B cell (primary cell): ENCODE measurements at regions not wholly inside any gene's neighbourhood (a gene's known extent, or its start where the extent isn't known, plus 50 kb on each side); places are given as distances from the start of the nearest gene placed in this dataset.
"Not testable (repeated sequence)": the region's sequence is repeated elsewhere in the genome, so short reads cannot be mapped to it uniquely, and the experiment has no call there.

Experiments
- ATAC-seq: fragments of 200-7000 bp; cut with Tn5 transposase; one replicate; pipeline ENCODE4 v1.10.0; 2021; ENCODE audit warnings: low read depth, mild to moderate bottlenecking, moderate number of reproducible peaks, moderate library complexity
- CTCF ChIA-PET: fragments of 350-600 bp; sonication (Branson Sonifier 250); formaldehyde crosslinking; loops from one replicate; lab custom pipeline; 2021; ENCODE audit warnings: antibody characterized with exemption, inconsistent platforms; lab: Charles Lee
- POLR2A ChIA-PET: fragments of 350-600 bp; sonication (Branson Sonifier 250); formaldehyde crosslinking; loops from one replicate; lab custom pipeline; 2021; ENCODE audit warnings: antibody characterized with exemption; lab: Charles Lee
- DNase-seq: peaks from one replicate; pipeline ENCODE4 v3.0.0; 2013
- H2AFZ ChIP-seq: 2 replicates; pipeline ENCODE4 v1.6.1; 2012; ENCODE audit warnings: mild to moderate bottlenecking, low read depth, low read length; ENCODE audit not compliant: insufficient read depth, poor library complexity, severe bottlenecking
- H3K27ac ChIP-seq, 2 donors: 1 replicate in 1 of 2; 2 replicates in 1 of 2; pipeline ENCODE4 v1.5.1; 2012 to 2013; ENCODE audit warnings: low read length in 2 of 2, mild to moderate bottlenecking in 2 of 2, moderate library complexity in 1 of 2
- H3K27me3 ChIP-seq, 4 experiments: fragments of 200-600 bp in 1 of 4; sonication (generic) in 1 of 4; replicated peaks in 1 of 4; 1 replicate in 2 of 4; 2 replicates in 2 of 4; pipeline versions ENCODE4 v1.6.1 to v1.7.0; 2013 to 2016; ENCODE audit warnings: low read length in 3 of 4, mild to moderate bottlenecking in 2 of 4, mixed read lengths in 1 of 4, moderate library complexity in 1 of 4; ENCODE audit not compliant: insufficient read depth in 4 of 4, control insufficient read depth in 3 of 4; ENCODE audit errors: control extremely low read depth in 1 of 4
- H3K36me3 ChIP-seq, 2 experiments: replicated peaks in 1 of 2; 1 replicate in 1 of 2; 2 replicates in 1 of 2; pipeline versions ENCODE4 v1.6.1 to v1.7.1; 2013; ENCODE audit warnings: low read length in 1 of 2; ENCODE audit not compliant: insufficient read depth in 2 of 2, control insufficient read depth in 1 of 2; ENCODE audit errors: control extremely low read depth in 1 of 2, extremely low read depth in 1 of 2
- H3K4me1 ChIP-seq, 2 donors: fragments of 200-600 bp in 1 of 2; sonication (generic) in 1 of 2; 1 replicate in 1 of 2; 2 replicates in 1 of 2; pipeline versions ENCODE4 v1.5.1 to v1.6.1; 2013 to 2017; ENCODE audit warnings: low read length in 2 of 2; ENCODE audit not compliant: control insufficient read depth in 2 of 2, insufficient read depth in 2 of 2
- H3K4me2 ChIP-seq: replicated peaks from 2 replicates; pipeline ENCODE3; 2012; ENCODE audit warnings: mild to moderate bottlenecking, low read depth, low read length; ENCODE audit not compliant: poor library complexity, severe bottlenecking
- H3K4me3 ChIP-seq, 5 experiments: fragments of 200-600 bp in 1 of 5; sonication (generic) in 1 of 5; 1 replicate in 3 of 5; 2 replicates in 2 of 5; pipeline versions ENCODE4 v1.5.1 to v1.7.0; 2011 to 2016; ENCODE audit warnings: low read length in 4 of 5, mild to moderate bottlenecking in 4 of 5, low read depth in 2 of 5, control low read depth in 1 of 5, moderate library complexity in 1 of 5; ENCODE audit not compliant: insufficient read depth in 1 of 5; ENCODE audit errors: control extremely low read depth in 1 of 5, extremely low read depth in 1 of 5
- H3K79me2 ChIP-seq: fragments of 200-600 bp; sonication (generic); one replicate; pipeline ENCODE4 v1.6.0; 2016; ENCODE audit warnings: low read length; ENCODE audit not compliant: control insufficient read depth, insufficient read depth
- H3K9ac ChIP-seq: fragments of 200-600 bp; sonication (generic); 2 replicates; pipeline ENCODE4 v1.6.1; 2017; ENCODE audit warnings: mild to moderate bottlenecking, low read length, moderate library complexity
- H3K9me3 ChIP-seq, 3 donors: one replicate each; pipeline versions ENCODE4 v1.6.1 to v1.7.1; 2013; ENCODE audit warnings: low read length in 2 of 3; ENCODE audit not compliant: control insufficient read depth in 2 of 3, insufficient read depth in 1 of 3; ENCODE audit errors: control extremely low read depth in 1 of 3
- H4K20me1 ChIP-seq: 2 replicates; pipeline ENCODE4 v1.6.0; 2012; ENCODE audit warnings: mild to moderate bottlenecking, low read length; ENCODE audit not compliant: insufficient read depth, control insufficient read depth, poor library complexity, severe bottlenecking
- H3K27ac Mint-ChIP-seq: one replicate; pipeline ENCODE4 v1.8.0; 2021; ENCODE audit warnings: mixed read lengths
- H3K27me3 Mint-ChIP-seq: one replicate; pipeline ENCODE4 v1.8.0; 2021; ENCODE audit warnings: mixed read lengths
- H3K4me1 Mint-ChIP-seq: one replicate; pipeline ENCODE4 v1.8.0; 2021; ENCODE audit warnings: mixed read lengths
- H3K4me3 Mint-ChIP-seq: one replicate; pipeline ENCODE4 v1.8.0; 2021; ENCODE audit warnings: mixed read lengths
- H3K9me3 Mint-ChIP-seq: one replicate; pipeline ENCODE4 v1.8.0; 2022; ENCODE audit warnings: mixed read lengths; ENCODE audit not compliant: insufficient read depth
- EZH2 ChIP-seq: IDR thresholded peaks from 2 replicates; pipeline ENCODE4 v1.6.1; 2012; ENCODE audit warnings: borderline replicate concordance, low read depth, mild to moderate bottlenecking, moderate library complexity, low read length; ENCODE audit not compliant: insufficient read depth, poor library complexity, severe bottlenecking
- WGBS: methylation state at CpG from one replicate; pipeline ENCODE4 v1.1.5; 2013; ENCODE audit warnings: missing lambda C conversion rate; ENCODE audit not compliant: insufficient coverage; 5-methylcytosine and 5-hydroxymethylcytosine counted together
- intact Hi-C: fragments of 100-400 bp; cut with micrococcal nuclease; formaldehyde crosslinking; loops from one replicate; pipeline ENCODE4 v1.10.0; 2022
- TF ChIP-seq, protein P1 (sequence below): fragments of 200-600 bp; IDR thresholded peaks from one replicate; pipeline ENCODE4 v1.8.0; 2022; ENCODE audit warnings: antibody characterized with exemption, mild to moderate bottlenecking

DNA sequence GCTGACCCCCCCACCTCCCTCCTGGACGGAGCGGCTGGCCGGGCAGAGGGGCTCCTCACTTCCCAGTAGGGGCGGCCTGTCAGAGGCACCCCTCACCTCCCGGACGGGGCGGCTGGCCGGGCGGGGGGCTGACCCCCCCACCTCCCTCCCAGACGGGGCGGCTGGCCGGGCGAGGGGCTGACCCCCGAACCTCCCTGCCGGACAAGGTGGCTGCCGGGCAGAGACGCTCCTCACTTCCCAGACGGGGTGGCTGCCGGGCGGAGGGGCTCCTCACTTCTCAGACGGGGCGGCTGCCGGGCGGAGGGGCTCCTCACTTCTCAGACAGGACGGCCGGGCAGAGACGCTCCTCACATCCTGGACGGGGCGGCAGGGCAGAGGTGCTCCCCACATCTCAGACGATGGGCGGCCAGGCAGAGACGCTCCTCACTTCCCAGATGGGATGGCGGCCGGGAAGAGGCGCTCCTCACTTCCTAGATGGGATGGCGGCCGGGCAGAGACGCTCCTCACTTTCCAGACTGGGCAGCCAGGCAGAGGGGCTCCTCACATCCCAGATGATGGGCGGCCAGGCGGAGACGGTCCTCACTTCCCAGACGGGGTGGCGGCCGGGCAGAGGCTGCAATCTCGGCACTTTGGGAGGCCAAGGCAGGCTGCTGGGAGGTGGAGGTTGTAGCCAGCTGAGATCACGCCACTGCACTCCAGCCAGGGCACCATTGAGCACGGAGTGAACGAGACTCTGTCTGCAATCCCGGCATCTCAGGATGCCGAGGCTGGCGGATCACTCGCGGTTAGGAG is 66.2 kb upstream of the PAPPA2 start:
- H3K4me1 Mint-ChIP-seq, H3K36me3 ChIP-seq, H3K4me3 ChIP-seq, H3K4me1 ChIP-seq, DNase-seq, H3K27ac Mint-ChIP-seq, H3K27me3 Mint-ChIP-seq, H3K9me3 ChIP-seq, H3K9me3 Mint-ChIP-seq, intact Hi-C loops, H3K9ac ChIP-seq, H3K79me2 ChIP-seq, CTCF ChIA-PET, H3K27me3 ChIP-seq, H3K4me3 Mint-ChIP-seq, H4K20me1 ChIP-seq, ATAC-seq, POLR2A ChIA-PET, H3K4me2 ChIP-seq, H2AFZ ChIP-seq, H3K27ac ChIP-seq: not testable (repeated sequence)
- 95% methylated on average over 14 of the region's 53 CpGs for WGBS

DNA sequence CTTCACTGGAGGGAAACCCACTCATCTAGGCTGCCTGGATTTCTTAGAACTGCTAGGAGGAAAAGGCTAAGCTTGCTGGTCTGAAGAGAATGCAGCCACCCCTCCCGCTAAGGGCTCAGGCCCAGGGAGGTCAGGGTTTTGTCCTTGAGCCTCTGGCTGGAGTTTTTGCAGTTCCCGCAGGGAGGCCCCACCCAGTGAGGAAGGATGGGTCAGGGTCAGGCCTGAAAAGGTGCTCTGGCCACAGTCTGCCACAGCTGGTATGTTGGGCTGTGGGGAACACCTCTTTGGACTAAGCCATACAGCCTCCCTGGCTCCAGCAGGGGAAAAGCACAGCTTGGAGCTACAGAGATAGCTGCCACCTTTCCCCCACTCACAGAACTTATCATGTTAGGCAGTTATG is 71.4 kb upstream of the PAPPA2 start:
- WGBS: 100% methylated on average over 2 of the region's 2 CpGs
- H3K27ac ChIP-seq: no peak overlapping the region
- no peaks in the 10 kb centered on the region for H3K27me3 Mint-ChIP-seq
- DNase-seq: no peak
- H3K4me3 ChIP-seq: no peak overlapping the region
- TF ChIP-seq EZH2: no peak
- TF ChIP-seq, protein P1, sequence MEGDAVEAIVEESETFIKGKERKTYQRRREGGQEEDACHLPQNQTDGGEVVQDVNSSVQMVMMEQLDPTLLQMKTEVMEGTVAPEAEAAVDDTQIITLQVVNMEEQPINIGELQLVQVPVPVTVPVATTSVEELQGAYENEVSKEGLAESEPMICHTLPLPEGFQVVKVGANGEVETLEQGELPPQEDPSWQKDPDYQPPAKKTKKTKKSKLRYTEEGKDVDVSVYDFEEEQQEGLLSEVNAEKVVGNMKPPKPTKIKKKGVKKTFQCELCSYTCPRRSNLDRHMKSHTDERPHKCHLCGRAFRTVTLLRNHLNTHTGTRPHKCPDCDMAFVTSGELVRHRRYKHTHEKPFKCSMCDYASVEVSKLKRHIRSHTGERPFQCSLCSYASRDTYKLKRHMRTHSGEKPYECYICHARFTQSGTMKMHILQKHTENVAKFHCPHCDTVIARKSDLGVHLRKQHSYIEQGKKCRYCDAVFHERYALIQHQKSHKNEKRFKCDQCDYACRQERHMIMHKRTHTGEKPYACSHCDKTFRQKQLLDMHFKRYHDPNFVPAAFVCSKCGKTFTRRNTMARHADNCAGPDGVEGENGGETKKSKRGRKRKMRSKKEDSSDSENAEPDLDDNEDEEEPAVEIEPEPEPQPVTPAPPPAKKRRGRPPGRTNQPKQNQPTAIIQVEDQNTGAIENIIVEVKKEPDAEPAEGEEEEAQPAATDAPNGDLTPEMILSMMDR: no peak
- H3K4me1 Mint-ChIP-seq: no peaks in the 10 kb centered on the region
- no peak overlapping the region for H3K4me3 Mint-ChIP-seq
- no peak overlapping the region for H3K27ac Mint-ChIP-seq
- H2AFZ ChIP-seq: no peak overlapping the region
- intact Hi-C loops: no loop called here
- ATAC-seq: no peak
- no peaks in the 10 kb centered on the region for H4K20me1 ChIP-seq
- H3K79me2 ChIP-seq: no peaks in the 10 kb centered on the region
- no peaks in the 10 kb centered on the region for H3K4me1 ChIP-seq
- no peak overlapping the region for H3K4me2 ChIP-seq
- ChIA-PET POLR2A (no interaction called here), CTCF (no interaction called here)
- H3K36me3 ChIP-seq: no peaks in the 10 kb centered on the region
- H3K27me3 ChIP-seq: no peaks in the 10 kb centered on the region
- H3K9me3 ChIP-seq: peaks cover 0 to 2% (median 0%) of the 10 kb centered on the region in 3 donors
- no peak overlapping the region for H3K9ac ChIP-seq
- H3K9me3 Mint-ChIP-seq: peaks cover 9% of the 10 kb centered on the region
